ENCODE measurements at regions not wholly inside any gene's neighbourhood (a gene's known extent, or its start where the extent isn't known, plus 50 kb on each side); places are given as distances from the start of the nearest gene placed in this dataset.

DNA sequence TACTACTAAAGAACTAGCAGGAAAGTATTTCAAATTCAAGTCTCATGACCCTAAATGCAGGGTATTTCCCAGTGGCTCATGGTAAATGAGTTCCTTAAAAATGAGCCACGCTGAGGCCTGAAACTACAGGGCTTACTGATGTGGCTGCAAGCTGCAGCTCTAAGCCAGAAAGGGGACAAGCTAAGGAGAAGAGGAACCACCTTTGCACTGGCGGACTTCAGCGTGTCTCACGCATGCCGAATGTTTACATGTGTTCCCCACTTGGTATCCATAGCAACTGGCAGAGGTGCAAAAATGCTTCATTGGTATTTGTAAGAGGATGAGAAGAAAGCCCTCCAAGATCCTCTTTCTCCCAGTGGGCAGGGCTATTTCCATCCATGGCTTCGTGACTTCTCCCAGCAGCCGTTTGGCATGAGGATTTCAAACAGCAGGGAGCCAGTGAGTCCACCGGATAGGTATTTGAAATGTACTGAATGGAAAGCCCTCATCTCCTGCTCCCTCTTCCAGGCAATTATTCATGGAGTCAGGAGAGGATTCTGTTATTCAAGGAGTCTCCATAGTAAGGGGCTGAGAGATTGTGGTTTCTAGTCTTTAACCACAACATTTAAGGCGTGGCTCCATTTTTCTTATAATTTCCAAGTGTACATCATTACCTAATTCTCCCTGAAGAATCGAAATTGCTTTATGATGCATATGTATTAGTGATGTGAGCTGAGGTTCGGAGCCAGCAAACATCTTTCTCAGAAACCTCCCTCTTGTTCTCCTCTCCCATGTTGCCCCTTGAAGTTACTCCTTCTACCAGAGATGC lies 55.3 kb upstream of the CD44 start:
- peak; percentile 90 for TF ChIP-seq FOXM1 (IDR thresholded peaks at IDR 0.05; ENCODE audit: borderline replicate concordance, low read depth)
- peak; percentile 95 for TF ChIP-seq EP300 (IDR thresholded peaks at IDR 0.05; ENCODE audit: borderline replicate concordance)
- peak; percentile 43; the same call in 1 of the 2 replicates for TF ChIP-seq YY1 (IDR thresholded peaks at IDR 0.05; ENCODE audit: low read depth)
- TF ChIP-seq TEAD4 (IDR thresholded peaks at IDR 0.05) = peak; percentile 90
- TF ChIP-seq NFIC (IDR thresholded peaks at IDR 0.05) = peak; percentile 91
- TF ChIP-seq ZBTB7A (IDR thresholded peaks at IDR 0.05; ENCODE audit: low read depth) = no peak
- peak; percentile 93 for TF ChIP-seq TCF12 (IDR thresholded peaks at IDR 0.05; ENCODE audit: low read depth)
- TF ChIP-seq RAD21 (IDR thresholded peaks at IDR 0.05; ENCODE audit: low read depth) = peak; percentile 26; the same call in 1 of the 2 replicates
- TF ChIP-seq EGR1 (IDR thresholded peaks at IDR 0.05) = no peak
- TF ChIP-seq CEBPB (IDR thresholded peaks at IDR 0.05) = peak; percentile 39; the same call in 1 of the 2 replicates
- no peak for TF ChIP-seq USF1 (IDR thresholded peaks at IDR 0.05)
- TF ChIP-seq TAF1 (IDR thresholded peaks at IDR 0.05; ENCODE audit: low read depth) = no peak
- TF ChIP-seq CREB1 (IDR thresholded peaks at IDR 0.05; ENCODE audit: low read depth) = no peak
- peak; percentile 90 for TF ChIP-seq MAX (IDR thresholded peaks at IDR 0.05)
- TF ChIP-seq REST (IDR thresholded peaks at IDR 0.05; ENCODE audit: low read depth) = no peak

- TF ChIP-seq FOXM1 (IDR thresholded peaks at IDR 0.05; ENCODE audit: borderline replicate concordance, low read depth) (no peak), ZBTB7A (IDR thresholded peaks at IDR 0.05; ENCODE audit: low read depth) (no peak), TEAD4 (IDR thresholded peaks at IDR 0.05) (no peak), USF1 (IDR thresholded peaks at IDR 0.05) (no peak), CREB1 (IDR thresholded peaks at IDR 0.05; ENCODE audit: low read depth) (no peak), RAD21 (IDR thresholded peaks at IDR 0.05; ENCODE audit: low read depth) (no peak), TAF1 (IDR thresholded peaks at IDR 0.05; ENCODE audit: low read depth) (no peak), EP300 (IDR thresholded peaks at IDR 0.05; ENCODE audit: borderline replicate concordance) (no peak), TCF12 (IDR thresholded peaks at IDR 0.05; ENCODE audit: low read depth) (no peak), NFIC (IDR thresholded peaks at IDR 0.05) (no peak), YY1 (IDR thresholded peaks at IDR 0.05; ENCODE audit: low read depth) (no peak)
These were observed 54.0 kb upstream of the CD44 start for GRCh38 chr11:35084817-35085440.

DNA sequence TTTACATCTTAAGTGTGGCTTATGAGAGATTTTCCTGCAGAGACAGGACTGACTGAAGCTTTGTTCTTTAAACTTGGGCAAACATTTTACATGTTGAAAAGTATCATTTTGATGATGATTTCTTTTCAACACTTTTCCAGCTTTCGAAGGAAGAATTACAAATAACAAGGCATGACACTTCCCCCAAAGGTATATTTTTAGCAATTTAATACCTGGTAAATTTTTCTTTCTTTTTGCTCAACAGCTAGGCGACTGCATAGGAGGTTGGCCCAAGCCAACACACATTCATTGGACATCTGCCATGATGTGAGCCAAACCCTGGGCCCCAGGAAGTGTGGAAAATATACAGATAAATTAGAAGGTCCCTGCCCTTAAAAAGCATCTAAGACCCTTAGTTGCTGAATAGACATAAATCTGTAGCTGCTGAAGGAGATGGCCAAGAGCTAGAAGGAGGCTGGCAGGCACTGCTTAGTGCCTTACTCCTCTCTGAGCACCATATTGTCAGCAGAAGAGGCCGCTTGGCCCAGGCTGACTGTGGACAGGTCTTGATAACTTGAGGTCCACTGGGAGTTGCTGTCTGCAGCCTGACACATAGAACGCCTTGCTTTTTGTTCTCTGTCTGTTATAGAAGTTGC lies 53.3 kb upstream of the CD44 start:
- TF ChIP-seq FOXM1 (IDR thresholded peaks at IDR 0.05; ENCODE audit: borderline replicate concordance, low read depth) (no peak), MAX (IDR thresholded peaks at IDR 0.05) (no peak), REST (IDR thresholded peaks at IDR 0.05; ENCODE audit: low read depth) (no peak), USF1 (IDR thresholded peaks at IDR 0.05) (no peak), EGR1 (IDR thresholded peaks at IDR 0.05) (no peak), YY1 (IDR thresholded peaks at IDR 0.05; ENCODE audit: low read depth) (no peak), ZBTB7A (IDR thresholded peaks at IDR 0.05; ENCODE audit: low read depth) (no peak), TCF12 (IDR thresholded peaks at IDR 0.05; ENCODE audit: low read depth) (no peak), CEBPB (IDR thresholded peaks at IDR 0.05) (no peak), CREB1 (IDR thresholded peaks at IDR 0.05; ENCODE audit: low read depth) (no peak), TEAD4 (IDR thresholded peaks at IDR 0.05) (no peak), NFIC (IDR thresholded peaks at IDR 0.05) (no peak), EP300 (IDR thresholded peaks at IDR 0.05; ENCODE audit: borderline replicate concordance) (no peak), RAD21 (IDR thresholded peaks at IDR 0.05; ENCODE audit: low read depth) (no peak)

DNA sequence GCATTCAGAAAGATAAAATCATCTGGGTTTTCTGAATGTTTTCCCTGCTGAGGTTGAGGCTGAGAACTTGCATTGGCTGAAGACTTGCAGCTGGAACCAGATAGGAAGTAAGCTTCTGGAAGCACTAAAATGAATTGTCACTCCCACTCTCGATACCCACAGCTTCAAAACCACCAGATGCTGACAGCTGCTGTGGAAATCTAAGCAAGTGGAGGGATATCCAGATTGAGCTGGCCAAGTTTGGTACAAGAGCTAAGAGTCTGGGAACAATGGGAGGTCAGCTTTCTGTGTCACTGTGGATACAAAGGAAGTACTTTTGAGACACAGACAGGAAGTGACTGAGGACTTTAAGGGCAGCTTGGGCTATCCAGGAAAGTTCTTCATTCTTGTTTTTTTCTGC lies 51.3 kb upstream of the CD44 start:
- TF ChIP-seq FOXM1 (IDR thresholded peaks at IDR 0.05; ENCODE audit: borderline replicate concordance, low read depth) (no peak), ZBTB7A (IDR thresholded peaks at IDR 0.05; ENCODE audit: low read depth) (no peak), NFIC (IDR thresholded peaks at IDR 0.05) (no peak), TCF12 (IDR thresholded peaks at IDR 0.05; ENCODE audit: low read depth) (no peak), TAF1 (IDR thresholded peaks at IDR 0.05; ENCODE audit: low read depth) (no peak), TEAD4 (IDR thresholded peaks at IDR 0.05) (no peak), USF1 (IDR thresholded peaks at IDR 0.05) (no peak), MAX (IDR thresholded peaks at IDR 0.05) (no peak), REST (IDR thresholded peaks at IDR 0.05; ENCODE audit: low read depth) (no peak), CREB1 (IDR thresholded peaks at IDR 0.05; ENCODE audit: low read depth) (no peak), YY1 (IDR thresholded peaks at IDR 0.05; ENCODE audit: low read depth) (no peak)

Data from Ishikawa (cell line).